Mesenchymal stem cell (in vitro differentiated cells and primary cell): ENCODE measurements at regions not wholly inside any gene's neighbourhood (a gene's known extent, or its start where the extent isn't known, plus 50 kb on each side); places are given as distances from the start of the nearest gene placed in this dataset.

Experiments
- DNase-seq: peaks from one replicate; pipeline ENCODE4 v3.0.0-alpha.2; 2013
- H2AFZ ChIP-seq: one replicate; pipeline ENCODE4 v1.6.1; 2013; ENCODE audit warnings: low read depth, mild to moderate bottlenecking, control low read depth, inconsistent platforms, low read length, moderate library complexity
- H2AK5ac ChIP-seq: 2 replicates; pipeline ENCODE4 v1.6.1; 2013; ENCODE audit warnings: low read length, moderate library complexity, mild to moderate bottlenecking, inconsistent platforms; ENCODE audit not compliant: severe bottlenecking
- H2BK120ac ChIP-seq: one replicate; pipeline ENCODE4 v1.6.1; 2013; ENCODE audit warnings: low read depth, mild to moderate bottlenecking, inconsistent platforms, low read length, moderate library complexity
- H2BK12ac ChIP-seq, 2 experiments: one replicate each; pipeline ENCODE4 v1.6.1; 2013; ENCODE audit warnings: inconsistent platforms in 2 of 2, low read length in 2 of 2, mild to moderate bottlenecking in 2 of 2, moderate library complexity in 2 of 2, control low read depth in 1 of 2
- H2BK15ac ChIP-seq: one replicate; pipeline ENCODE4 v1.6.1; 2013; ENCODE audit warnings: mild to moderate bottlenecking, low read depth, inconsistent platforms; ENCODE audit not compliant: poor library complexity, severe bottlenecking
- H2BK5ac ChIP-seq: 2 replicates; pipeline ENCODE4 v1.6.1; 2013; ENCODE audit warnings: low read depth, mild to moderate bottlenecking, low read length, control low read depth, inconsistent platforms; ENCODE audit not compliant: poor library complexity, severe bottlenecking
- H3K14ac ChIP-seq, 2 experiments: one replicate each; pipeline ENCODE4 v1.6.1; 2013; ENCODE audit warnings: inconsistent platforms in 2 of 2, low read length in 2 of 2, control low read depth in 1 of 2, mild to moderate bottlenecking in 1 of 2, moderate library complexity in 1 of 2
- H3K18ac ChIP-seq, 2 experiments: one replicate each; pipeline ENCODE4 v1.6.1; 2013; ENCODE audit warnings: inconsistent platforms in 2 of 2, low read length in 2 of 2, control low read depth in 1 of 2, low read depth in 1 of 2, mild to moderate bottlenecking in 1 of 2
- H3K23ac ChIP-seq, 2 experiments: one replicate each; pipeline ENCODE4 v1.6.1; 2013; ENCODE audit warnings: inconsistent platforms in 2 of 2, low read length in 2 of 2, mild to moderate bottlenecking in 2 of 2, moderate library complexity in 2 of 2, control low read depth in 1 of 2
- H3K27ac ChIP-seq: 2 replicates; pipeline ENCODE4 v1.5.1; 2013; ENCODE audit warnings: mild to moderate bottlenecking, moderate library complexity, low read length, control low read depth, inconsistent platforms; ENCODE audit not compliant: poor library complexity, severe bottlenecking
- H3K27me3 ChIP-seq, 2 experiments: 2 replicates each; pipeline versions ENCODE4 v1.6.1 to v1.7.0; 2013; ENCODE audit warnings: low read length in 2 of 2, mild to moderate bottlenecking in 2 of 2, moderate library complexity in 2 of 2, control low read depth in 1 of 2, inconsistent platforms in 1 of 2; ENCODE audit not compliant: control insufficient read depth in 1 of 2, insufficient read depth in 1 of 2
- H3K36me3 ChIP-seq, 2 experiments: 2 replicates each; pipeline versions ENCODE4 v1.6.1 to v1.7.0; 2013; ENCODE audit warnings: low read length in 2 of 2, control low read depth in 1 of 2, inconsistent platforms in 1 of 2, low read depth in 1 of 2, mild to moderate bottlenecking in 1 of 2; ENCODE audit not compliant: insufficient read depth in 2 of 2, control insufficient read depth in 1 of 2
- H3K4ac ChIP-seq, 2 experiments: one replicate each; pipeline ENCODE4 v1.6.1; 2013; ENCODE audit warnings: inconsistent platforms in 2 of 2, low read length in 2 of 2, mild to moderate bottlenecking in 2 of 2, moderate library complexity in 2 of 2, control low read depth in 1 of 2, low read depth in 1 of 2
- H3K4me1 ChIP-seq: 2 replicates; pipeline ENCODE4 v1.6.1; 2013; ENCODE audit warnings: low read depth, low read length, control low read depth; ENCODE audit not compliant: control insufficient read depth, insufficient read depth
- H3K4me2 ChIP-seq: 2 replicates; pipeline ENCODE4 v1.6.1; 2013; ENCODE audit warnings: low read length, mild to moderate bottlenecking, inconsistent platforms; ENCODE audit not compliant: poor library complexity, severe bottlenecking
- H3K4me3 ChIP-seq, 2 experiments: 2 replicates each; pipeline versions ENCODE4 v1.5.1 to v1.7.0; 2013; ENCODE audit warnings: low read length in 2 of 2, mild to moderate bottlenecking in 2 of 2, control low read depth in 1 of 2, low read depth in 1 of 2; ENCODE audit not compliant: insufficient read depth in 1 of 2
- H3K79me1 ChIP-seq: replicated peaks from 2 replicates; pipeline ENCODE4 v1.6.1; 2013; ENCODE audit warnings: mild to moderate bottlenecking, control low read depth, low read length, inconsistent platforms; ENCODE audit not compliant: poor library complexity, severe bottlenecking
- H3K9ac ChIP-seq: 2 replicates; pipeline ENCODE4 v1.7.0; 2013; ENCODE audit warnings: mild to moderate bottlenecking, low read length, moderate library complexity
- H3K9me3 ChIP-seq: 2 replicates; pipeline ENCODE4 v1.7.0; 2013; ENCODE audit warnings: mild to moderate bottlenecking, low read length; ENCODE audit not compliant: control insufficient read depth
- H4K8ac ChIP-seq: one replicate; pipeline ENCODE4 v1.6.1; 2013; ENCODE audit warnings: inconsistent platforms, mild to moderate bottlenecking, low read length, moderate library complexity
- H4K91ac ChIP-seq: one replicate; pipeline ENCODE4 v1.6.1; 2013; ENCODE audit warnings: mild to moderate bottlenecking, low read length, inconsistent platforms
- WGBS: methylation state at CpG from one replicate; pipeline ENCODE4 v1.1.7; 2013; ENCODE audit warnings: mixed read lengths; 5-methylcytosine and 5-hydroxymethylcytosine counted together

DNA sequence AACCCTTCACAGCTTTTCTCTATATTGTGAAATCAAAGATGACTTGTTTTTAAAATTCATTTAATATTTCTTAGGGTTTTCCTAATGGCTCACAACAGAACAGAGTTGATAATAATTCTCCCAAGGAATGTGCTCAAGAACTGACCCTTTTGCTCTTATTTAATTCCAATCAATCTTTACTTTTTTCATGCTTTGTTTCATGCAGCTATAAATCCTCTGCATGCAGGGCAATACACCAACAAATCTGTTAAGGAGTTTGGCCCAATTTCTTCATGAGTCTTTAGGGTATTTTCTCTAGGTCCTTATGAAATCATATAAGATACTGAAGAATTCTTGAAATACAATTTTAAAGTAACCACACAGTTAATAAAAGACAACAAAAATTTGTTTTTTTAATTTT, 264.2 kb downstream of the SLC6A15 start:
- Histone ChIP-seq H3K9me3 (no peaks in the 10 kb centered on the region), H2BK12ac (no peak overlapping the region), H2BK15ac (no peak overlapping the region), H3K4ac (no peak overlapping the region), H3K23ac (no peak overlapping the region), H3K4me1 (no peaks in the 10 kb centered on the region), H3K79me1 (no peaks in the 10 kb centered on the region), H2AFZ (no peak overlapping the region), H4K91ac (no peak overlapping the region), H3K4me2 (no peak overlapping the region), H3K27ac (no peak overlapping the region), H3K4me3 (no peak overlapping the region), H4K8ac (no peak overlapping the region), H2BK5ac (no peak overlapping the region), H3K9ac (no peak overlapping the region), H2BK120ac (no peak overlapping the region), H3K36me3 (no peaks in the 10 kb centered on the region), H3K27me3 (no peaks in the 10 kb centered on the region), H2AK5ac (no peak overlapping the region), H3K18ac (no peak overlapping the region), H3K14ac (no peak overlapping the region)
- DNase-seq, result no peak

GRCh38 chr12:84644908-84645307, 267.7 kb downstream of the SLC6A15 start:
- H2BK5ac ChIP-seq, result no peak overlapping the region
- H2AK5ac ChIP-seq, result no peak overlapping the region
- H3K4me3 ChIP-seq, result no peak overlapping the region
- no peaks in the 10 kb centered on the region for H3K36me3 ChIP-seq
- H3K4me1 ChIP-seq, result no peaks in the 10 kb centered on the region
- H4K8ac ChIP-seq, result no peak overlapping the region
- H2BK120ac ChIP-seq, result no peak overlapping the region
- H2BK12ac ChIP-seq, result no peak overlapping the region
- H3K14ac ChIP-seq, result no peak overlapping the region
- no peaks in the 10 kb centered on the region for H3K9me3 ChIP-seq
- no peak overlapping the region for H3K27ac ChIP-seq
- H3K9ac ChIP-seq, result no peak overlapping the region
- H3K4me2 ChIP-seq, result no peak overlapping the region
- no peak overlapping the region for H3K18ac ChIP-seq
- no peak overlapping the region for H3K23ac ChIP-seq
- DNase-seq, result no peak
- no peak overlapping the region for H2BK15ac ChIP-seq
- no peaks in the 10 kb centered on the region for H3K27me3 ChIP-seq
- no peak overlapping the region for H4K91ac ChIP-seq
- 74% methylated on average over 2 of the region's 2 CpGs for WGBS
- no peaks in the 10 kb centered on the region for H3K79me1 ChIP-seq
- H3K4ac ChIP-seq, result no peak overlapping the region
- no peak overlapping the region for H2AFZ ChIP-seq

DNA sequence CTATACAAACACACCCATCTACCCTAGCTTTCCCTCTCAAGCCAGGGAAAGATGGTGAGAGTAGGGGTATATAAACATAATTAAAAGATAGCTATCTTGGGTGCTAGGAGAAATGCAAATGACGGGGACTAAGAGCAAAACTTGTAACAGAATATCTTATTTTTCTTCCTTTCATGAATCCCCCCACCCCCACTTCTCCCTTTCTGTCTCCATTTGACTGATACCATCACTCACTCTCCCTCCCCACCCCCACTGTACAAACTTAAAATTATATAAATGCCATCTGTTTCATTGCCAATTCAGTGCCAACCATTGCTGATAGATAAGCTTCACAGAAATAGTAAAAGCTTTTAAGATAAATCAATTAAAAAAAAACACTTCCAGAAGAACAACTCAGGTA, 268.6 kb downstream of the SLC6A15 start:
- Histone ChIP-seq H3K4ac (no peak overlapping the region), H2AFZ (no peak overlapping the region), H3K18ac (no peak overlapping the region), H3K27ac (no peak overlapping the region), H3K4me1 (no peaks in the 10 kb centered on the region), H3K27me3 (no peaks in the 10 kb centered on the region), H3K4me2 (no peak overlapping the region), H3K36me3 (no peaks in the 10 kb centered on the region), H3K23ac (no peak overlapping the region), H3K79me1 (no peaks in the 10 kb centered on the region), H3K9ac (no peak overlapping the region), H3K9me3 (no peaks in the 10 kb centered on the region), H2BK5ac (no peak overlapping the region), H4K91ac (no peak overlapping the region), H2BK12ac (no peak overlapping the region), H3K14ac (no peak overlapping the region), H4K8ac (no peak overlapping the region), H2BK120ac (no peak overlapping the region), H2BK15ac (no peak overlapping the region), H2AK5ac (no peak overlapping the region), H3K4me3 (no peak overlapping the region)
- no peak for DNase-seq
- 91% methylated on average over 1 of the region's 1 CpG for WGBS

DNA sequence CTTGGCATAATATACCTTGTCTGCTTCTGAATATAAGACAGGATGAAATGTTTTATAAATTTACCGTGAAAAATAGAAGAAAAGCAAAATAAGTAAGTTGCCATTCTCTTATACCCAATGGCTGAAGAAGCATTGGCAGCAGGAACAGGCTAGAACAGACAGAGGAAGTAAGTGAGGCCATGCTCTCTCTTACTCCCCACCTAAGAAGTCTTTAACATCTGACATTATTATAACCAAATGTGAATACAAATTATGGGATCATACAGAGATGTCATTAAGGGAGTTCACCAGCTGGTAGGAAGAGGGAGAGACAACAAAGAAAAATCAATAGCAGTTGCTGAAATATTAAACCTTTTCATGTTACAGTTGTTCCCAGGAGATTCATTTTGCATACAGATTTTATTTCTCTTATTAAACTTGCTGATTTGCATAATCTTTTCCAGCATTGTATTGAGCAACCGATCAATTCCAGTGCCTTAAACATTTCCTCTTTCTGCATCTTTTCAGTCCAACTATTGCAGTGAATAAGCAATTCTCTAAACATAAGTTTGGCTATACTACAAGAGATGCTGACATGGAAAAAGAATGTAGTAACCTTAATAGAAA, 270.6 kb downstream of the SLC6A15 start:
- Histone ChIP-seq H2BK5ac (no peak overlapping the region), H2BK15ac (no peak overlapping the region), H4K8ac (no peak overlapping the region), H3K9me3 (no peaks in the 10 kb centered on the region), H3K9ac (no peak overlapping the region), H3K4me2 (no peak overlapping the region), H2AK5ac (no peak overlapping the region), H3K27ac (no peak overlapping the region), H3K36me3 (no peaks in the 10 kb centered on the region), H3K18ac (no peak overlapping the region), H2BK120ac (no peak overlapping the region), H3K14ac (no peak overlapping the region), H3K4me3 (no peak overlapping the region), H3K4me1 (no peaks in the 10 kb centered on the region), H2BK12ac (no peak overlapping the region), H4K91ac (no peak overlapping the region), H3K4ac (no peak overlapping the region), H3K27me3 (no peaks in the 10 kb centered on the region), H3K79me1 (no peaks in the 10 kb centered on the region), H3K23ac (no peak overlapping the region), H2AFZ (no peak overlapping the region)
- 67% methylated on average over 1 of the region's 2 CpGs for WGBS
- no peak for DNase-seq
